Endothelial cell (in vitro differentiated cells): ENCODE measurements at regions not wholly inside any gene's neighbourhood (a gene's known extent, or its start where the extent isn't known, plus 50 kb on each side); places are given as distances from the start of the nearest gene placed in this dataset.
"Not testable (repeated sequence)": the region's sequence is repeated elsewhere in the genome, so short reads cannot be mapped to it uniquely, and the experiment has no call there.

Experiments
- DNase-seq: peaks from one replicate; pipeline ENCODE4 v3.0.0; 2021; ENCODE audit warnings: low spot score
- H3K27ac Mint-ChIP-seq: one replicate; pipeline ENCODE4 v1.8.0; 2021; ENCODE audit warnings: mixed read lengths, inconsistent platforms; ENCODE audit not compliant: unreplicated experiment
- H3K27me3 Mint-ChIP-seq: one replicate; pipeline ENCODE4 v1.8.0; 2021; ENCODE audit warnings: mild to moderate bottlenecking, moderate library complexity, mixed read lengths, inconsistent platforms; ENCODE audit not compliant: unreplicated experiment
- H3K36me3 Mint-ChIP-seq: one replicate; pipeline ENCODE4 v1.8.0; 2021; ENCODE audit warnings: mild to moderate bottlenecking, low read depth, mixed read lengths, inconsistent platforms; ENCODE audit not compliant: unreplicated experiment
- H3K4me1 Mint-ChIP-seq: one replicate; pipeline ENCODE4 v1.8.0; 2021; ENCODE audit warnings: mild to moderate bottlenecking, mixed read lengths, inconsistent platforms; ENCODE audit not compliant: unreplicated experiment
- H3K4me3 Mint-ChIP-seq: one replicate; pipeline ENCODE4 v1.8.0; 2021; ENCODE audit warnings: mild to moderate bottlenecking, mixed read lengths, inconsistent platforms; ENCODE audit not compliant: unreplicated experiment
- H3K9me3 Mint-ChIP-seq: one replicate; pipeline ENCODE4 v1.8.0; 2021; ENCODE audit warnings: mixed read lengths, inconsistent platforms; ENCODE audit not compliant: unreplicated experiment
- CTCF ChIP-seq: fragments of 200-600 bp; sonication (generic); IDR thresholded peaks from one replicate; pipeline ENCODE4 v1.5.0; 2021; ENCODE audit warnings: antibody characterized with exemption; ENCODE audit not compliant: unreplicated experiment

GRCh38 chr14:105710119-105711043 lies 184.0 kb downstream of the TMEM121 start:
- DNase-seq = no peak
- peaks cover 14% of the 10 kb centered on the region for H3K9me3 Mint-ChIP-seq
- H3K4me3 Mint-ChIP-seq = no peak overlapping the region
- H3K27me3 Mint-ChIP-seq = peaks cover 10% of the 10 kb centered on the region
- TF ChIP-seq CTCF = no peak
- H3K4me1 Mint-ChIP-seq = no peaks in the 10 kb centered on the region
- H3K27ac Mint-ChIP-seq = no peak overlapping the region
- H3K36me3 Mint-ChIP-seq = peaks cover 15% of the 10 kb centered on the region

- H3K4me3 Mint-ChIP-seq = no peak overlapping the region
- H3K27me3 Mint-ChIP-seq = peaks cover 7% of the 10 kb centered on the region
- no peak for TF ChIP-seq CTCF
- no peaks in the 10 kb centered on the region for H3K4me1 Mint-ChIP-seq
- DNase-seq = no peak
- H3K36me3 Mint-ChIP-seq = peaks cover 12% of the 10 kb centered on the region
- H3K27ac Mint-ChIP-seq = no peak overlapping the region
- H3K9me3 Mint-ChIP-seq = peaks cover 10% of the 10 kb centered on the region
These were observed 184.7 kb downstream of the TMEM121 start for GRCh38 chr14:105711044-105711620.

GRCh38 chr14:105711841-105712460 lies 185.6 kb downstream of the TMEM121 start:
- Mint-ChIP-seq H3K4me3 (no peak overlapping the region), H3K36me3 (peaks cover 12% of the 10 kb centered on the region), H3K27ac (no peak overlapping the region), H3K4me1 (no peaks in the 10 kb centered on the region), H3K27me3 (peaks cover 7% of the 10 kb centered on the region), H3K9me3 (peaks cover 10% of the 10 kb centered on the region)
- DNase-seq = no peak
- no peak for TF ChIP-seq CTCF

- not testable (repeated sequence) for H3K4me1 Mint-ChIP-seq, H3K4me3 Mint-ChIP-seq, DNase-seq, H3K27me3 Mint-ChIP-seq, H3K27ac Mint-ChIP-seq, H3K9me3 Mint-ChIP-seq
- H3K36me3 Mint-ChIP-seq = peaks cover 12% of the 10 kb centered on the region
These were observed 186.3 kb downstream of the TMEM121 start for GRCh38 chr14:105712670-105713069.

- H3K36me3 Mint-ChIP-seq = peaks cover 12% of the 10 kb centered on the region
- not testable (repeated sequence) for H3K9me3 Mint-ChIP-seq, DNase-seq, H3K4me3 Mint-ChIP-seq, H3K4me1 Mint-ChIP-seq, H3K27ac Mint-ChIP-seq, H3K27me3 Mint-ChIP-seq
These were observed 186.8 kb downstream of the TMEM121 start for GRCh38 chr14:105713160-105713559.

GRCh38 chr14:105713836-105714235 lies 187.5 kb downstream of the TMEM121 start:
- H3K4me3 Mint-ChIP-seq, DNase-seq, H3K27me3 Mint-ChIP-seq, H3K27ac Mint-ChIP-seq, H3K4me1 Mint-ChIP-seq, H3K9me3 Mint-ChIP-seq: not testable (repeated sequence)
- H3K36me3 Mint-ChIP-seq = peaks cover 12% of the 10 kb centered on the region

GRCh38 chr14:105718787-105719186 lies 192.4 kb downstream of the TMEM121 start:
- H3K4me1 Mint-ChIP-seq, H3K27ac Mint-ChIP-seq, H3K4me3 Mint-ChIP-seq, DNase-seq, H3K27me3 Mint-ChIP-seq, H3K36me3 Mint-ChIP-seq, H3K9me3 Mint-ChIP-seq: not testable (repeated sequence)

GRCh38 chr14:105720106-105720505 lies 193.7 kb downstream of the TMEM121 start:
- not testable (repeated sequence) for H3K27ac Mint-ChIP-seq, H3K9me3 Mint-ChIP-seq, DNase-seq, H3K27me3 Mint-ChIP-seq, H3K36me3 Mint-ChIP-seq, H3K4me3 Mint-ChIP-seq, H3K4me1 Mint-ChIP-seq
